ENCODE measurements at regions not wholly inside any gene's neighbourhood (a gene's known extent, or its start where the extent isn't known, plus 50 kb on each side); places are given as distances from the start of the nearest gene placed in this dataset.

GRCh38 chr9:26341545-26341944, 551.1 kb downstream of the CAAP1 start:
- no peak for DNase-seq (ENCODE audit: low read depth in 1 of 2, low spot score in 1 of 2)
- no peaks in the 10 kb centered on the region for H3K27me3 ChIP-seq (ENCODE audit: insufficient read depth, poor library complexity, severe bottlenecking)
- H3K27ac ChIP-seq (replicated peaks): no peak overlapping the region
- TF ChIP-seq SPI1 (IDR thresholded peaks at IDR 0.05; ENCODE audit: borderline replicate concordance, low read depth) (no peak), GABPA (IDR thresholded peaks at IDR 0.05; ENCODE audit: low read depth) (no peak), POLR2AphosphoS5 (IDR thresholded peaks at IDR 0.05; ENCODE audit: low read depth) (no peak)
- TF ChIP-seq, protein P1, sequence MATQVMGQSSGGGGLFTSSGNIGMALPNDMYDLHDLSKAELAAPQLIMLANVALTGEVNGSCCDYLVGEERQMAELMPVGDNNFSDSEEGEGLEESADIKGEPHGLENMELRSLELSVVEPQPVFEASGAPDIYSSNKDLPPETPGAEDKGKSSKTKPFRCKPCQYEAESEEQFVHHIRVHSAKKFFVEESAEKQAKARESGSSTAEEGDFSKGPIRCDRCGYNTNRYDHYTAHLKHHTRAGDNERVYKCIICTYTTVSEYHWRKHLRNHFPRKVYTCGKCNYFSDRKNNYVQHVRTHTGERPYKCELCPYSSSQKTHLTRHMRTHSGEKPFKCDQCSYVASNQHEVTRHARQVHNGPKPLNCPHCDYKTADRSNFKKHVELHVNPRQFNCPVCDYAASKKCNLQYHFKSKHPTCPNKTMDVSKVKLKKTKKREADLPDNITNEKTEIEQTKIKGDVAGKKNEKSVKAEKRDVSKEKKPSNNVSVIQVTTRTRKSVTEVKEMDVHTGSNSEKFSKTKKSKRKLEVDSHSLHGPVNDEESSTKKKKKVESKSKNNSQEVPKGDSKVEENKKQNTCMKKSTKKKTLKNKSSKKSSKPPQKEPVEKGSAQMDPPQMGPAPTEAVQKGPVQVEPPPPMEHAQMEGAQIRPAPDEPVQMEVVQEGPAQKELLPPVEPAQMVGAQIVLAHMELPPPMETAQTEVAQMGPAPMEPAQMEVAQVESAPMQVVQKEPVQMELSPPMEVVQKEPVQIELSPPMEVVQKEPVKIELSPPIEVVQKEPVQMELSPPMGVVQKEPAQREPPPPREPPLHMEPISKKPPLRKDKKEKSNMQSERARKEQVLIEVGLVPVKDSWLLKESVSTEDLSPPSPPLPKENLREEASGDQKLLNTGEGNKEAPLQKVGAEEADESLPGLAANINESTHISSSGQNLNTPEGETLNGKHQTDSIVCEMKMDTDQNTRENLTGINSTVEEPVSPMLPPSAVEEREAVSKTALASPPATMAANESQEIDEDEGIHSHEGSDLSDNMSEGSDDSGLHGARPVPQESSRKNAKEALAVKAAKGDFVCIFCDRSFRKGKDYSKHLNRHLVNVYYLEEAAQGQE (IDR thresholded peaks at IDR 0.05; ENCODE audit: insufficient replicate concordance, low read depth): no peak
- TF ChIP-seq, protein P2, sequence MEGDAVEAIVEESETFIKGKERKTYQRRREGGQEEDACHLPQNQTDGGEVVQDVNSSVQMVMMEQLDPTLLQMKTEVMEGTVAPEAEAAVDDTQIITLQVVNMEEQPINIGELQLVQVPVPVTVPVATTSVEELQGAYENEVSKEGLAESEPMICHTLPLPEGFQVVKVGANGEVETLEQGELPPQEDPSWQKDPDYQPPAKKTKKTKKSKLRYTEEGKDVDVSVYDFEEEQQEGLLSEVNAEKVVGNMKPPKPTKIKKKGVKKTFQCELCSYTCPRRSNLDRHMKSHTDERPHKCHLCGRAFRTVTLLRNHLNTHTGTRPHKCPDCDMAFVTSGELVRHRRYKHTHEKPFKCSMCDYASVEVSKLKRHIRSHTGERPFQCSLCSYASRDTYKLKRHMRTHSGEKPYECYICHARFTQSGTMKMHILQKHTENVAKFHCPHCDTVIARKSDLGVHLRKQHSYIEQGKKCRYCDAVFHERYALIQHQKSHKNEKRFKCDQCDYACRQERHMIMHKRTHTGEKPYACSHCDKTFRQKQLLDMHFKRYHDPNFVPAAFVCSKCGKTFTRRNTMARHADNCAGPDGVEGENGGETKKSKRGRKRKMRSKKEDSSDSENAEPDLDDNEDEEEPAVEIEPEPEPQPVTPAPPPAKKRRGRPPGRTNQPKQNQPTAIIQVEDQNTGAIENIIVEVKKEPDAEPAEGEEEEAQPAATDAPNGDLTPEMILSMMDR (IDR thresholded peaks at IDR 0.05; ENCODE audit: insufficient read depth, low read length): no peak
- H3K4me3 ChIP-seq (replicated peaks; ENCODE audit: insufficient read depth, low read length): no peak overlapping the region

- TF ChIP-seq SPI1 (IDR thresholded peaks at IDR 0.05; ENCODE audit: borderline replicate concordance, low read depth): no peak
- no peak for TF ChIP-seq GABPA (IDR thresholded peaks at IDR 0.05; ENCODE audit: low read depth)
- H3K27ac ChIP-seq (replicated peaks): no peak overlapping the region
- H3K27me3 ChIP-seq (ENCODE audit: insufficient read depth, poor library complexity, severe bottlenecking): no peaks in the 10 kb centered on the region
- no peak for DNase-seq (ENCODE audit: low read depth in 1 of 2, low spot score in 1 of 2)
- no peak overlapping the region for H3K4me3 ChIP-seq (replicated peaks; ENCODE audit: insufficient read depth, low read length)
Observed at GRCh38 chr9:26339796-26340195, 552.8 kb downstream of the CAAP1 start.

GRCh38 chr9:26335116-26335515, 557.5 kb downstream of the CAAP1 start:
- no peak overlapping the region for H3K4me3 ChIP-seq (replicated peaks; ENCODE audit: insufficient read depth, low read length)
- H3K27ac ChIP-seq (replicated peaks): no peak overlapping the region
- H3K27me3 ChIP-seq (ENCODE audit: insufficient read depth, poor library complexity, severe bottlenecking): no peaks in the 10 kb centered on the region
- TF ChIP-seq, protein P1 (IDR thresholded peaks at IDR 0.05; ENCODE audit: insufficient replicate concordance, low read depth): no peak
- TF ChIP-seq GABPA (IDR thresholded peaks at IDR 0.05; ENCODE audit: low read depth): no peak
- TF ChIP-seq POLR2AphosphoS5 (IDR thresholded peaks at IDR 0.05; ENCODE audit: low read depth): no peak
- TF ChIP-seq, protein P2 (IDR thresholded peaks at IDR 0.05; ENCODE audit: insufficient read depth, low read length): no peak
- no peak for TF ChIP-seq SPI1 (IDR thresholded peaks at IDR 0.05; ENCODE audit: borderline replicate concordance, low read depth)
- no peak for DNase-seq (ENCODE audit: low read depth in 1 of 2, low spot score in 1 of 2)

- H3K27ac ChIP-seq (replicated peaks): no peak overlapping the region
- DNase-seq (ENCODE audit: low read depth in 1 of 2, low spot score in 1 of 2): no peak
- no peaks in the 10 kb centered on the region for H3K27me3 ChIP-seq (ENCODE audit: insufficient read depth, poor library complexity, severe bottlenecking)
- H3K4me3 ChIP-seq (replicated peaks; ENCODE audit: insufficient read depth, low read length): no peak overlapping the region
- TF ChIP-seq GABPA (IDR thresholded peaks at IDR 0.05; ENCODE audit: low read depth) (no peak), SPI1 (IDR thresholded peaks at IDR 0.05; ENCODE audit: borderline replicate concordance, low read depth) (no peak), POLR2AphosphoS5 (IDR thresholded peaks at IDR 0.05; ENCODE audit: low read depth) (no peak)
- TF ChIP-seq, protein P1 (IDR thresholded peaks at IDR 0.05; ENCODE audit: insufficient replicate concordance, low read depth): no peak
- TF ChIP-seq, protein P2 (IDR thresholded peaks at IDR 0.05; ENCODE audit: insufficient read depth, low read length): no peak
Observed at GRCh38 chr9:26334706-26335105, 557.9 kb downstream of the CAAP1 start.
